HCT116 (cell line): ENCODE measurements at regions not wholly inside any gene's neighbourhood (a gene's known extent, or its start where the extent isn't known, plus 50 kb on each side); places are given as distances from the start of the nearest gene placed in this dataset.

ENCODE experiments used
- ATAC-seq: fragments of 200-7000 bp; cut with Tn5 transposase; 2 replicates; pipeline ENCODE4 v1.9.1; 2020; ENCODE audit warnings: mild to moderate bottlenecking, moderate library complexity
- BruUV-seq: library from RNA; stranded (reverse); fragments of 400-500 nt; replicated peaks from 2 replicates; lab custom pipeline; 2021; lab: Mats Ljungman, UMichigan
- CTCF ChIA-PET: fragments of 300-600 bp; sonication (Branson Sonifier 250); formaldehyde crosslinking; loops from one replicate; lab custom pipeline; 2021; ENCODE audit warnings: antibody characterized with exemption; lab: Charles Lee
- POLR2A ChIA-PET: fragments of 300-600, 350-600 bp; sonication (Branson Sonifier 250); formaldehyde crosslinking; loops from one replicate; lab custom pipeline; 2021; ENCODE audit warnings: antibody characterized with exemption; lab: Charles Lee
- RAD21 ChIA-PET, 2 experiments: fragments of 300-600 bp; sonication (Branson Sonifier 250); formaldehyde crosslinking; loops; one replicate each; lab custom pipeline; 2023; ENCODE audit warnings: low total read pairs in 2 of 2; ENCODE audit not compliant: uncharacterized antibody in 2 of 2, unreplicated experiment in 2 of 2, low non-redundant PET in 1 of 2; lab: Charles Lee
- DNase-seq: peaks from one replicate; pipeline ENCODE4 v3.0.0-alpha.2; 2010; ENCODE audit warnings: low read depth, low spot score
- H2AFZ ChIP-seq: fragments of 200-600 bp; shearing (Covaris generic), sonication (generic); 2 replicates; pipeline ENCODE4 v1.6.1; 2017; ENCODE audit warnings: low read depth, mixed run types, mixed read lengths, antibody characterized with exemption, low read length; ENCODE audit not compliant: poor library complexity, severe bottlenecking
- H3K27ac ChIP-seq: 2 replicates; pipeline ENCODE4 v1.5.1; 2012; ENCODE audit warnings: low read depth, low read length
- H3K27me3 ChIP-seq: fragments of 200-600 bp; sonication (generic); 2 replicates; pipeline ENCODE4 v1.6.1; 2016; ENCODE audit warnings: mixed run types, low read length, mixed read lengths; ENCODE audit not compliant: insufficient read depth
- H3K36me3 ChIP-seq, 2 experiments: fragments of 200-500 bp in 1 of 2; fragments of 200-600 bp in 1 of 2; sonication (Bioruptor generic) in 1 of 2; sonication (generic) in 1 of 2; 2 replicates each; pipeline versions ENCODE4 v1.5.1 to v1.6.1; 2014 to 2016; ENCODE audit warnings: low read length in 2 of 2, inconsistent platforms in 1 of 2, mixed read lengths in 1 of 2, mixed run types in 1 of 2; ENCODE audit not compliant: insufficient read depth in 2 of 2, control insufficient read depth in 1 of 2
- H3K4me1 ChIP-seq, 2 experiments: fragments of 200-600 bp in 1 of 2; sonication (generic) in 1 of 2; 2 replicates each; pipeline versions ENCODE4 v1.5.1 to v1.6.1; 2012 to 2017; ENCODE audit warnings: low read length in 2 of 2, inconsistent platforms in 1 of 2, mild to moderate bottlenecking in 1 of 2, mixed read lengths in 1 of 2, mixed run types in 1 of 2, moderate library complexity in 1 of 2; ENCODE audit not compliant: insufficient read depth in 2 of 2, control insufficient read depth in 1 of 2
- H3K4me2 ChIP-seq: fragments of 200-600 bp; sonication (generic); 2 replicates; pipeline ENCODE4 v1.6.1; 2017; ENCODE audit warnings: mixed run types, low read length, mixed read lengths
- H3K4me3 ChIP-seq, 2 experiments: fragments of 200-600 bp in 1 of 2; sonication (generic) in 1 of 2; replicated peaks in 1 of 2; 2 replicates each; pipeline ENCODE4 v1.5.1; 2011 to 2016; ENCODE audit warnings: low read length in 2 of 2, control low read depth in 1 of 2, low read depth in 1 of 2, mild to moderate bottlenecking in 1 of 2, mixed read lengths in 1 of 2, mixed run types in 1 of 2
- H3K79me2 ChIP-seq: fragments of 200-600 bp; sonication (generic); 2 replicates; pipeline ENCODE4 v1.6.1; 2017; ENCODE audit warnings: mild to moderate bottlenecking, mixed run types, low read length, moderate library complexity, mixed read lengths; ENCODE audit not compliant: insufficient read depth
- H3K9ac ChIP-seq: fragments of 200-600 bp; sonication (generic); 2 replicates; pipeline ENCODE4 v1.6.1; 2016; ENCODE audit warnings: low read length, mixed read lengths
- H3K9me2 ChIP-seq: fragments of 200-600 bp; sonication (generic), shearing (Covaris generic); 2 replicates; pipeline ENCODE4 v1.6.1; 2017; ENCODE audit warnings: mixed run types, mild to moderate bottlenecking, moderate library complexity; ENCODE audit not compliant: insufficient read depth
- H3K9me3 ChIP-seq, 2 experiments: fragments of 200-500 bp in 1 of 2; fragments of 200-600 bp in 1 of 2; sonication (Bioruptor generic) in 1 of 2; sonication (generic) in 1 of 2; 2 replicates each; pipeline ENCODE4 v1.6.1; 2014 to 2017; ENCODE audit warnings: low read length in 2 of 2, mixed read lengths in 2 of 2, inconsistent platforms in 1 of 2, low read depth in 1 of 2, mild to moderate bottlenecking in 1 of 2, mixed run types in 1 of 2, moderate library complexity in 1 of 2; ENCODE audit not compliant: control insufficient read depth in 1 of 2, insufficient read depth in 1 of 2
- H4K20me1 ChIP-seq: fragments of 200-600 bp; sonication (generic), shearing (Covaris generic); 2 replicates; pipeline ENCODE4 v1.6.1; 2017; ENCODE audit warnings: mixed run types, mild to moderate bottlenecking, moderate library complexity; ENCODE audit not compliant: insufficient read depth
- CBX3 ChIP-seq: IDR thresholded peaks from 2 replicates; pipeline ENCODE4 v1.6.1; 2012; ENCODE audit warnings: low read depth
- CEBPB ChIP-seq: IDR thresholded peaks from 2 replicates; pipeline ENCODE4 v1.6.1; 2012; ENCODE audit warnings: low read depth
- EGR1 ChIP-seq: IDR thresholded peaks from 2 replicates; pipeline ENCODE4 v1.6.1; 2012; ENCODE audit warnings: low read depth
- ELF1 ChIP-seq: IDR thresholded peaks from 2 replicates; pipeline ENCODE4 v1.6.1; 2012; ENCODE audit warnings: low read depth, borderline replicate concordance
- EZH2 ChIP-seq: fragments of 200-600 bp; sonication (generic); IDR thresholded peaks from 2 replicates; pipeline ENCODE4 v1.6.1; 2017; ENCODE audit warnings: antibody characterized with exemption, mixed run types
- FOSL1 ChIP-seq: IDR thresholded peaks from 2 replicates; pipeline ENCODE4 v1.6.1; 2012; ENCODE audit warnings: low read depth
- JUND ChIP-seq: IDR thresholded peaks from 2 replicates; pipeline ENCODE4 v1.6.1; 2012
- POLR2AphosphoS5 ChIP-seq: IDR thresholded peaks from 2 replicates; pipeline ENCODE4 v1.6.1; 2011; ENCODE audit warnings: mild to moderate bottlenecking, low read depth, low read length, moderate library complexity
- SIN3A ChIP-seq: IDR thresholded peaks from 2 replicates; pipeline ENCODE4 v1.6.1; 2012; ENCODE audit warnings: low read depth
- SP1 ChIP-seq: IDR thresholded peaks from 2 replicates; pipeline ENCODE4 v1.6.1; 2012; ENCODE audit warnings: low read depth
- SRF ChIP-seq: IDR thresholded peaks from 2 replicates; pipeline ENCODE4 v1.6.1; 2012; ENCODE audit warnings: low read depth
- YY1 ChIP-seq: IDR thresholded peaks from 2 replicates; pipeline ENCODE4 v1.6.1; 2011; ENCODE audit warnings: low read length, low read depth, moderate library complexity, mild to moderate bottlenecking; ENCODE audit not compliant: insufficient replicate concordance; ENCODE audit errors: extremely low read depth
- ZNF274 ChIP-seq: fragments of 200-500 bp; sonication (Bioruptor generic); IDR thresholded peaks from 2 replicates; pipeline ENCODE4 v1.6.1; 2014; ENCODE audit warnings: mild to moderate bottlenecking, low read depth, low read length, inconsistent platforms
- intact Hi-C: fragments of 100-400 bp; cut with micrococcal nuclease; formaldehyde crosslinking; loops from 2 replicates; pipeline ENCODE4 v1.10.0; 2022
- TF ChIP-seq, protein P1 (sequence below): IDR thresholded peaks from 2 replicates; pipeline ENCODE4 v1.6.1; 2011; ENCODE audit warnings: mild to moderate bottlenecking, low read length, moderate library complexity; ENCODE audit not compliant: insufficient replicate concordance; ENCODE audit errors: extremely low read depth
- TF ChIP-seq, protein P2 (sequence below): IDR thresholded peaks from 2 replicates; pipeline ENCODE4 v1.6.1; 2012
- TF ChIP-seq, protein P3 (sequence below): IDR thresholded peaks from 2 replicates; pipeline ENCODE4 v1.6.1; 2012

DNA sequence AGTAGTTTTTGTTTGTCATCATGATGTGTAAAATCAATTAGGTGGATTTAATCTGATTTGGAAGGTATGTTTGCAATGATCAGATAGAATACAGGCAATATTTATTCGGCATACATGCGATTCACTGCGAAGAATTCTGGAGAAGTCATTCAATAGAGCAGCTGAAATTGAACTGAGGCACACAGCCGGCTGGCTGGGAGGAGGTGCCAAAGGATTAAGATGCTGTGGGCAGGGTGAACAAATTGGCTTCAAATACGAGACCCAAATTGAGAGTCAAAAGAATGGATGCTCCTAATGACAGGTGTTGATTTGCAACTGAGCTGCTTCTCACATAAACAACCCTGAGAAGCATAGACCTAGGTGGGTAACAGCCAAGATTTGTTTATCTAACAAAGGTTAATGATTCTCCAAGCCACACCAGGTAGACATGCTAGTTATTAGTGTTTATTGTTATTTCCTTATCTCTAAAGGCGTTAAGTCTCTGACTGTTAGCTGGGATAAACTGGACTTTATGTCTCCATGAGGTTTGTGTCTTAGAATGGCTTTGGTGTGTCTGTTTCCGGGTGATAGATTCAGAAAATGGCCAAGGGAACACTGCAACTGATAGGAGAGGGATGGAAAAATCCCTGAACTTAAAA, 55.3 kb upstream of the CLINT1 start (continued):
- TF ChIP-seq FOSL1 (no peak), SRF (no peak), ELF1 (no peak), SP1 (no peak), POLR2AphosphoS5 (no peak), CBX3 (no peak), YY1 (no peak), ZNF274 (no peak), CEBPB (no peak)
- TF ChIP-seq, protein P1, sequence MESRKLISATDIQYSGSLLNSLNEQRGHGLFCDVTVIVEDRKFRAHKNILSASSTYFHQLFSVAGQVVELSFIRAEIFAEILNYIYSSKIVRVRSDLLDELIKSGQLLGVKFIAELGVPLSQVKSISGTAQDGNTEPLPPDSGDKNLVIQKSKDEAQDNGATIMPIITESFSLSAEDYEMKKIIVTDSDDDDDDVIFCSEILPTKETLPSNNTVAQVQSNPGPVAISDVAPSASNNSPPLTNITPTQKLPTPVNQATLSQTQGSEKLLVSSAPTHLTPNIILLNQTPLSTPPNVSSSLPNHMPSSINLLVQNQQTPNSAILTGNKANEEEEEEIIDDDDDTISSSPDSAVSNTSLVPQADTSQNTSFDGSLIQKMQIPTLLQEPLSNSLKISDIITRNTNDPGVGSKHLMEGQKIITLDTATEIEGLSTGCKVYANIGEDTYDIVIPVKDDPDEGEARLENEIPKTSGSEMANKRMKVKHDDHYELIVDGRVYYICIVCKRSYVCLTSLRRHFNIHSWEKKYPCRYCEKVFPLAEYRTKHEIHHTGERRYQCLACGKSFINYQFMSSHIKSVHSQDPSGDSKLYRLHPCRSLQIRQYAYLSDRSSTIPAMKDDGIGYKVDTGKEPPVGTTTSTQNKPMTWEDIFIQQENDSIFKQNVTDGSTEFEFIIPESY: no peak
- TF ChIP-seq, protein P2, sequence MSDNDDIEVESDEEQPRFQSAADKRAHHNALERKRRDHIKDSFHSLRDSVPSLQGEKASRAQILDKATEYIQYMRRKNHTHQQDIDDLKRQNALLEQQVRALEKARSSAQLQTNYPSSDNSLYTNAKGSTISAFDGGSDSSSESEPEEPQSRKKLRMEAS: no peak
- TF ChIP-seq, all 23 proteins: peak for 0

DNA sequence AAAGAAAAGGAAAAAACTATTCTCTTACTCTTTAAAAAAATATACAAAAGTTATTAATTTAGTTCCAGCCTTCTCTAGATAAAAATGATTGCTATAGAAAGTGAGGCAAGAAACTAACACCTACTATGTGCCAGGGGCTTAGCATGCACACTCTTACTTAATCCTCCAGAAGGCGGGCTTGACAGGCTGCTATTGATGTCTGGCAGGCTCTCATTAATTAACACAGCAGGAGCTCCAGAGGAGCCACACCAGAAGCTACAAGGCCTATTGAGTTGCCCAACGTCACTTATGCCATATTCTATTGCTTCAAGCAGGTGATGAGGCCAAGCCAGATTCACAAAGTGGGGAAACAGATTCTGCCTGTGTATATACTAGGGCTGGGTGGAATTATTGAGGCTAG, 54.6 kb upstream of the CLINT1 start:
- no peaks in the 10 kb centered on the region for H3K27me3 ChIP-seq
- no peaks in the 10 kb centered on the region for H3K36me3 ChIP-seq
- no peaks in the 10 kb centered on the region for H3K79me2 ChIP-seq
- no peak overlapping the region for H2AFZ ChIP-seq
- no peaks in the 10 kb centered on the region for H3K9me2 ChIP-seq
- ChIA-PET CTCF (no interaction called here), RAD21 (no interaction called here), POLR2A (interaction anchor here (0.9 kb wide), 1 partner anchor 55 kb away, joined by 3 read pairs; the partner anchor contains the start of gene CLINT1)
- no peak overlapping the region for H3K4me3 ChIP-seq
- DNase-seq (no peak), ATAC-seq (no peak)
- H3K27ac ChIP-seq: no peak overlapping the region
- no peaks in the 10 kb centered on the region for H3K9me3 ChIP-seq
- H3K4me1 ChIP-seq: 0 out of 4 replicates have a peak, but pooled peaks cover 0 to 3% of the 10 kb centered on the region in 2 experiments
- no peak overlapping the region for H3K4me2 ChIP-seq
- H3K9ac ChIP-seq: no peak overlapping the region
- no TSS peak for BruUV-seq
- H4K20me1 ChIP-seq: no peaks in the 10 kb centered on the region
- intact Hi-C loops: loop anchor here (10.0 kb wide), 1 partner anchor 149 kb away; no protein-coding TSS in a partner anchor
- TF ChIP-seq FOSL1: no peak
- no peak for TF ChIP-seq SIN3A
- no peak for TF ChIP-seq EZH2
- no peak for TF ChIP-seq JUND
- TF ChIP-seq, protein P2: no peak
- TF ChIP-seq, protein P3, sequence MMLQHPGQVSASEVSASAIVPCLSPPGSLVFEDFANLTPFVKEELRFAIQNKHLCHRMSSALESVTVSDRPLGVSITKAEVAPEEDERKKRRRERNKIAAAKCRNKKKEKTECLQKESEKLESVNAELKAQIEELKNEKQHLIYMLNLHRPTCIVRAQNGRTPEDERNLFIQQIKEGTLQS: no peak
- TF ChIP-seq ZNF274: no peak
- no peak for TF ChIP-seq CEBPB
- no peak for TF ChIP-seq SP1
- TF ChIP-seq, protein P1: no peak
- TF ChIP-seq EGR1: no peak
